Hypothalamus (tissue), 51 donors: ENCODE measurements at regions not wholly inside any gene's neighbourhood (a gene's known extent, or its start where the extent isn't known, plus 50 kb on each side); places are given as distances from the start of the nearest gene placed in this dataset.
A peak's percentile ranks its signal among the peaks of the same experiment; 100 is the strongest.
"Not testable (repeated sequence)": the region's sequence is repeated elsewhere in the genome, so short reads cannot be mapped to it uniquely, and the experiment has no call there.

Experiments
- DNase-seq, 51 donors: peaks; one replicate each; lab custom pipeline; 2025; lab: John Stamatoyannopoulos, UW

DNA sequence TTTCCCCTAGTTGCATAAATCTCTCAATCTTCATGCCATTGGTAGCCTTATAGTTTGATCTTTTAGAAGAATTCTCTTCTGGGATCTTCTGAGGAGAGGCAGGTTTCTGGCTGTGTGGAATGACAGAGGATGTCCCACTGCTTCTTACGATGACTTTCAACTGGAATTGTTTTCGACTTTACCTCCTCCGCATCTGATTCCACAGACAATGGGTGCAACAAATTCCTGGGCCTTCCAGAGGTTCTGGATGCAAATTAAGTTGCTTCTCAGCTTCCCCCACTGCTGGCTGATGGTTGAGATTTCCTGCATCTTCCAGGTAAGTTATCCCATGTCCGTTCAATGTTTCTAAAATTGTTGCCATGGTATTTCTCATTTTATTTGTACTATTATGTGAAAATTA lies 142.3 kb upstream of the TSC22D1 start:
- no peak for DNase-seq

DNA sequence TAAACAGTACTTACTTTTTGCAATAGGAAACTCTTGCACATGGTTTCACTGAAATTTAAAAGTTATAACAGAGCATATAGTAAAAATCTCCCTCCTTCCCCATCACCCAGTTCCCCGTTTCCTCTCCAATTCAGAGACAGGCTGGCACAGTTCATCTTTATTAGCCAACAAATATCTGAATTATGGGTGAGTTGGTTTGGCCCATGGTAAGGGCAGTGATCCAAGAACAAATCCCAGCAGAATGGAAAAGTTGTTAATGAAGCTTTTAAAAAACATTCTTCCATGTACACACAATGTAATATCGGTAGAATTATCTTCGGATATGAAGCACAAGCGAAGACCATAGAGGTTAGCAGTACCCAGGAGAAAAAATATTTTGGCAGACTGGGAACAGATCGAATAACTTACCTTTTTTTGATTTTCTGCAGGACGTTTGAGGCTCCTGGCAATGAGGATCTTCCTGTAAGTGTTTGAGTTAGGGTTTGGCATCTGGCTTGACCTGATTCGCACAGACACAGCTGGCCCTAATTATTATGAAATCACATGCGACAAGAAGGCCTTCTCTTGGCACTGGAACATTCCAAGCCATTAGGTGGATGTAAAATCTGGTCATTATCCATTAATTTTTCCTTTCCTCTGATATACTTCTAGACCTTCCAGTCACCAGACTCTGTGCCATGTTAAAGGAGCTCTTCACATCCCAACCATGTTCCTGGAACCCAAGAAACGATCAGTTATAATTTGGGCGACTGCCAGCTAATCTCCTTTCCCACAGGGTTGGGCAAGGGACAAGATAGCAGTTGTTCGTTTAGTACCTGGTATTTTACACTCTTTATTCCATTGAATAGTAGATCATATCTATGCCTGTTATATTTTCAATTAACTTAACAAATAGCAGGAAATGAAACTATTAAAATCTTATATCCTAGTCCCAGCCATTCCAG lies 139.4 kb upstream of the TSC22D1 start:
- DNase-seq: no peak

DNA sequence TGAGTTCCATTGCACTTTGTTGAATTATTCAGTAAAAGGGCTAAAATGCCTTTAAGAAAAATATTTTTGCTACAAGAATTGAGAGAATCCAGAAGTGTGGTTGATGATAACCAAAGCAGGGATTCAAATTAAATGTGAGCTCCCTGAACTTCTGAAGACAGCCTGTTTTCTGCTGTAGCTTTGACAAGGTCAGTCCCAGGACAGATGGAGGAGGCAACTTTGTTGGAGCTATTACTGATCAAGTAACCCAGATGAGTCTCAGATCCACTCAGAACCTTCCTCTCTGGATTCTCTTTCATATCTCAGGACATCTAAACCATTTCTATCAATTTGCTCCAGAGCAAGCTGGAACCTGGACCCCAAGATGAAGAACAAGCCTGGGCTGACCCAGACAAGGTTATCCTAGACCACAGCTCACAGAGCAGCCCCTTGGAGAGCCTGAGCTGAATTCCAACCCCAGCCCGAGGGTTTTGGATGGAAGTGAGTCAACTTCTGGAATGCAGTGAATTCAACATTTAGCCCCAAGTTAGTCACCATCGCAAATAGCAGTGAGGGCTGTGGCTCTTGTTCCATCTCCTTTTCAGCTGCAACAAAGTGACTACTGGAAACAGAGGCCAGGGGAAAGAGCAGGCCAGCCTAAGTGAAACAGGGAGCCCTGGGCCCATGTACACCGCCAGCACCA lies 137.8 kb upstream of the TSC22D1 start:
- DNase-seq: no peak

DNA sequence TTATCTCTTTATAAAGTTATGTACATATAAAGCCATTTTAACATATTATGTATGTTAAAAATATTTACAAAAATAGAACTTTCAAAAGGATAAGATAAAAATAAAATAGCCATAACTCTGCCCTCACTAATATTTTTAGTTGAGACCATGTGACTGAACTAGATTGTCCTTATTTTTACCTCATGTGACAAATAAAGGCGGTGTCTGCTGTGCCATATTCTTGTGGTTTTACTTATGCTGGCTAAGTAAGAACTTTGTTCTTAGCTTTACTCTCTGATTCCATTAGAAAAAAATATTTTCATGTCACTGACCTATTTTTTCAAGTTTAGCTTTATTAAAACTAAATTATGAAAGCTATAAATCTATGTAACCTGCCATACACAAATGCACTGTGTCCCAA lies 135.6 kb upstream of the TSC22D1 start:
- DNase-seq: no peak

DNA sequence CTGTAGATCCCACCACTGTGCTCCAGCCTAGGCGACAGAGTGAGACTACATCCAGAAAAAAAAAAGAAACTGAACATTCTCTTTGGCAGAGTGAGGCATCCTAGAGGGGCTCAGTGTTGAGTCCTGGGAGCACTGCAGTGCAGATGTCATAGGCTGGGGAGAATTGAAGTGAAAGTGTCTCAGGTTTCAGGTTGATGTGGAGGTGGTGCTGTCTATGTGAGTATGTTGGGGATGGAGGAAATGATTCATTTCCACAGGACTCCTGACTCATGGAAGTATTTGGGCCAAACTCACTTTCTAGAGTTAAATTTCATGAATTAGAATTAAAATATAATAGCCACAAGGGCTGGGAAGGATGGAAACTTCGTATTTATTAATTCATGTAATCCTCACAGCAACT lies 134.4 kb upstream of the TSC22D1 start:
- DNase-seq: no peak

DNA sequence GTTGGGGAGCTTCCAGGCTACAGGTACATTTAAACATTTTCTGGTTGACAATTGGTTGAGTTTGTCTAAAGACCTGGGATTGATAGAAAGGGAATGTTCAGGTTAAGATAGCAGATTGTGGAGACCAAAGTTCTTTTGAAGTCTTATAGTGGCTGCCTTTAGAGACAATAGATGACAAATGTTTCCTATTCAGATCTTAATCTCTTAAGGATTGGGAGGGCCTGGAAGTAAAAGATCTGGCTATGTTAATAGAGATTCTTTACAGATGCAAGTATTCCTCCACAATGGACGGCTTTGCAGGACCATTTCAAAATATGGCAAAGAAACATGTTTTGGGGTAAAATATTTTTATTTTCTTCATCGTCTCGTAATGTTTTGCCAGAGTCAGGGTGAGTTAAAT lies 128.7 kb upstream of the TSC22D1 start:
- not testable (repeated sequence) for DNase-seq

DNA sequence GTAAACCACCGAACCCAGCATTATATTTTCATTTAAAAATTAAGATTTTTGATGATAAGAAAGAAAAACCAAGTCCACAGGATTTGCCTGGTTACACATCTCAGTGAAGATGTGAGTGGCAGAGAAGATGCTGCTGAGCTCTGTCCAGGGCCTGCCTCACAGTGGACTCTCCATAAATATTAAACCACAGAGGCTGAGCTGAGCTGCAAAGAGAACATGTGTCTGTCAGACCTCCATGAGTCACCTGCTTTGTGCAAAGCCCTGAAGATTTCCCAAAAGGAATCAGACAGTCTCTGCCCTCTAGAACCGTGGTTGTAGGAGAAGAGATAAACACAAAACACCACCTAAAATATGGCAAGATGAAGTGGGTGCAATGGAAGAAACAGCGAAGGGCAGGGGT lies 127.2 kb upstream of the TSC22D1 start:
- DNase-seq: no peak

DNA sequence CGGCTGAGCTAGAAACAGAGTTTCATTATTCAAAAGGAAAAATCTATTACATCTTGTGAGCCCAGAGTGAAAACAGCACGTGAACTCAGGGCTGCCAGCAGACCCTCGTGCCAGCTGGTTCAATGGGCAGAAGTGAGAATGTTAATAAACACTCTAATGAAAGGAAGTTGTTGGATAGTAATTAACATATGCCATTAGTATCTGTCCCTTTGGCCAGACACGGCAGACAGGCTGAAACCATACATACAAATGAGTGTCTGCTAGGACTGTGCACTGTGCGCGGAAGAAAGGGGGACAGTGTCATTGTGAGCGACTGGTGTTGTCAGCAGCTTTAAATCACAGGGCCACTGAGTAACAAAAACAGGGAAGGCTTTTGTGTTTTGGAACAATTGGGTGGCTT lies 121.9 kb upstream of the TSC22D1 start:
- peak in 39 of 51 donors; percentile 2 to 73 (median 28) for DNase-seq

DNA sequence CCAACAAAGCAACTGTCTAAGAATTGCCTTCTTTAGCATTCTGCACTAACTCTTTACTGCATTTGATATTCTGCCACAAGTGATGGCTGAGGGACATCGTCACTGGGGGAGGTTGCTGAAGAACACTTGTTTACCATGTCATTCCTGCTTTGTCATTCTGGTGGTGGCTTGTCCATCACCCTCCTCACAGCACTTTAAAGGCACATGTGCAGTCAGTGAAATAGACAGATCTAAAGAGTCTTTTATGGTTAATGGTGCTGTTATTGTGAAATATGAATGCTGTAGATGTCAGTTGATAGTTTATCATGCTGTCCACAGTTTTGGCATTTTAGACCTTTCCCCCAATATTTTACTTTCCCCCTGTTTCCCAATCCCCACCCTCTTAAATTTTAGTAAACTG lies 120.9 kb upstream of the TSC22D1 start:
- DNase-seq: no peak

DNA sequence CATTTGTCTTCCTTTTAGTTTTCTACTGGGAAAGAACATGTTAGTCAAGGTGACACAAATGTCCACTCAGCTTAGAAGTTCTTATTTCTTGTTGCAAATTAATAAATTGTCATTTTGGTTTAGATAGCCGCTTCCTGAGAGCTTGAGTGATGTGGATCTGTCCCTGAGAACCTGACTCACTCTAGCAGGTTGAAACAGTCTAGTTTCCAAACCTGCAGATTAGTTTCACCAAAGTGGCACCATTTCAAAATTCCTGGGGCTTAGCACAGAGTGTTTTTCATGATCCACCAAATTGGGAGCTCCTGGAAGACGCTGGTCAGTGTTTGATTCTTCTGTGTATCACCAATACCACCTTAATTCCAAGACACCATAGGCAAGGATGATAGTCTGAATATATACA lies 119.4 kb upstream of the TSC22D1 start:
- no peak for DNase-seq

DNA sequence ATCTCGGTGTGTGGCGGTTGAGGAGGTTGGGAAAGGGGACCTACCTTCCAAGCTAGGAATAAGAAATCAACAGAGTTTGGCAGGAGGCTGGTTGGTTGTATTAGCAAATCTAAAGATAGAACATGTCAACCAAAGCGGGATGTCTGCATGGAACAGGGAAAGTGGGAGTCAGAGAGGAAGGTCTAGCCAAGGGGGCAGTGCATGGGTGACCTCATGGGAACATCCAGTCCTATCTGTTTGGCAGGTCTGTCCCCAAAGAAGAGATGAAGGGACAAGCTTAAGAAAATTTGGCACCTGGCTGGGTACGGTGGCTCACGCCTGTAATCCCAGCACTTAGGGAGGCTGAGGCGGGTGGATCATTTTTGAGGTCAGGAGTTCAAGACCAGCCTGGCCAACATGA lies 118.7 kb upstream of the TSC22D1 start:
- no peak for DNase-seq

DNA sequence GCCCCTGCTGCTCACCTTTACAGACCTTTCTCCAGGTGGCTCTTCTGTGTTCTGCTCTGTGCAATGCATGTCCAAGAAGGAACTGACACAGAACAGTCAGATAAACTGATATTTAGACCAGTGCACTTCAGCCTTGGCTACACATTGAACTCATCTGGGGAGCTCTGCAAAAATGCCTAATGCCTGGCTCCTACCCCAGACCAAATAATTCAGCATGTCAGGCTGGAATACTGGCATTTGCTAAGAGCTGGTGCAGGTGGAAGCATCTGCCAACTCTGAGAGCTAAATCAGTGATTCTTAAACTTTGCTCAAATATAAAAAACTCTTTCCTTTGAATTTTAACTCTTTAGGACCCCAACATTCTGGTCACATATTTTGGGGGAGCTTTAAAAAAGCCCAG lies 118.2 kb upstream of the TSC22D1 start:
- DNase-seq: no peak

DNA sequence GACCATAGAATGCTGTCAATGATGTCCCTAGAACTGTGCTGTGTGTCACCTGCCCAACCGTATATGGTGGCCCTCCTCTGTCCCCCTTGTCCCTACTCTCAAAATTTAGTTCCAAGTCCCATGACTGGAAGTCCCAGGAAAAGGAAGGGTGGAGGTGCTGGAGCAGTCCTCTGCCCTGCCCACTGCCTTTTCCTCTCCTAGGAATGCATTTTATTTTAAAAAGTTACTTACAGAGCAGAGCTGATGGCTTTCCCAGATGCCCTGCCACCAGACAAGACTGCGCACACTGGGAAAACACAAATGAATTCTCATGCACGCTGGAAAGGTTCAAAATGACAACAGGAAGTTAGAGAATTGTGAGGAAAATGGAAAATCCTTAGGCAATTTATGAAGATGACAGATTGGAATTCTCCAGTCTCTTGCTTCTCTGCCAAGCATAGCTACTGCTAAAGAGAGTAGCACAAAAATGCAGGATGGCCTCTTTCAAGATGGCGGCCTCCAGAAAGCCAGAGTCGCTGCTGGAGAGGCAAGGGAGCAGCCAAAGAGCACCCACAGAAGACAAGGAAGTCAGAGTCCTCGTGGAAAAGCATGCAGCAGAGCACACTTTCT lies 117.1 kb upstream of the TSC22D1 start:
- DNase-seq: no peak

DNA sequence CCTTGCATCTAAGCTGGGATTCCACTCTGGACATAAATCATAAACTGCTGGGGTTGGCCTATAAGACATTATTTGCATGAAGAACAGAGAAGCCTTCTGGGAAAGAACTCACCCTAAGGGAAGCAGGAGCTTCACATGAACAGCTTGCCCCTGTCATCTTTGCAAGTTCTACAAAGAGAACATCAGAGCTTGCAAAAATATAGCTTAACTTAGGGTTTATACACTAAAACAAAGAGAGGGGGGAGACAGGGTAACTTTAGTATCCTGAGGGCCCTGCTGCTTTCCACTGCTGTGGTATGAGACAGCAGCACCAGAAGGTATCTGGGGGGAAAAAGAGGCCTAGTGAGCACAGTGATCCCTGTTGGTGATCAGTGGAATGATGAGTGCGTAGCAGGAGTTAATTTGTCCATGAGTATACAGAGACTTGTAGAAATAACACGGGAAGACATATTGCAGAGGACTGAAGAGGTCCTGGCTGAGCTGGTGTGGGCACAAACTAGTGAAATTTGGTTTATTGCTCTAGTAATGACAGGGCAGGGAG lies 116.1 kb upstream of the TSC22D1 start:
- no peak for DNase-seq

DNA sequence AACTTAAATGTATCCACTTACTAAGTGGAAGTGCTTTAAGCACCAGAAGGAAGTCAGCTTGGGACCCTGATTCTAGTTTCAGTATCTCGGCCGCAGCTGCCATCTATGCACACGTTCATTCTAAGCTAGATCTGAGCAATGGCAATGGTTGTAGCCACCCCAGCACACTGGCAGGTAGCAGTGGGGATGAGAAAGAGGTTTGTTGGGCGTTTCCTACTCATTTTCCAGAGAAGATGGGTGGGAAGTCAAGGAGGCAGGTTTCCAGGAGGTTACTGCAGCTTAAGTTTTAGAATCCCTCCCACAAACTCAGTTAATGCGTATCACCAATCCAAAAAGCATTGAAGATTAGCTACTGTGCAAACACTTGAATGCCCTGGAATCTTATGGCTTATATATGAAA lies 114.2 kb upstream of the TSC22D1 start:
- DNase-seq: no peak

DNA sequence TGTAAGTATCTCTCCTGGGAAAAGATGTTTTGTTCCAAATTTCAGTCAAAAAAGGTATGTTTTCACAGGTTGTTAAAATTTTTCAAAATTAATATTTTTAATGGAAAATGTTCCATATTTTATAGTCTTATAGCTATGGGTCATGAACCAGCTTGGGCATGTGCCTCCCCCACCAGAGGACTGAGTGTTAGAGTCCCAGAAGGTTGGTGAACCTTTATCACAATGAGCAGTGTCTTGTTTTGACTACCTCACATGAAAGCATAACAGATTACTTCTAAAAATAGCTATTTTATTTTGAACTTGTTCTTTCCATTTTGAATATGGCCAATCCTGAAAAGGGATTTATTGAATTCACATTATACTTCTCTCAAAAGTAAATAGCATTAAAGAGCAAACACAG lies 112.5 kb upstream of the TSC22D1 start:
- no peak for DNase-seq

DNA sequence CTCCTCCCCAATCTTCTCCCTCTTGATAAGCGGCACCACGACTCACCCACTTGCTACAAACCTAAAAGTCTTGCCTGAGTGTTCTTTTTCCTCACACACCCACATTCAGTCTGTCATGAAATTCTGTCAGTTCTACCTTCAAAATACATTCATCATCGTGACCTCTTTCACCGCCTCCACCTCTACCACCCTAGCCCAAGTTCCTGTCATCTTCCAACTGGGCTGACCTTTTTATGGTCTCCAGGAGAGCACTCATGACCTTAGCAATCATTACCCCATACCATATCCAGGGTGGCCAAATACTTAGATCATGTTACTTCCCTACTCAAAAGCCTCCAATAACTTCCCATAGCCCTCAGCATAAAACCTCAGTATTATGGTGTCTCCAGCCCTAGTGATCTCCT lies 110.4 kb upstream of the TSC22D1 start:
- no peak for DNase-seq

DNA sequence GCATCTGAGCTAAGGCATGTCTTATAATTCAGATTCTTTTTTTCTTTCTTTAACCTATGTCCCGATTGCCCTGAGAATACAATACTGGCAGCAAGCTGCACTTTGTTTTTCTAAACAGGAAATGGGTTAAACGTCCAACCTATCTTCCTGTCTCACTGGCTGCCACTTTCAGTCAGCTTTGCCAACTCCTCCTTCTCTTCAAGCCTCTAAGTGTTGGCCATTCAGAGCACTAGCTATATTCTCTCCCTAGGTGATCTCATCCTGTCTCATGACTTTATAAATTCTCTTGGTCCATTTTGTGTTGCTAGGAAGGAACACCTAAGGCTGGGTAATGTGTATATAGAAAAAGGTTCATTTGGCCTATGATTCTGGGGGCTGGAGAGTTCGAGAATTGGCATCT lies 109.5 kb upstream of the TSC22D1 start:
- DNase-seq: no peak

DNA sequence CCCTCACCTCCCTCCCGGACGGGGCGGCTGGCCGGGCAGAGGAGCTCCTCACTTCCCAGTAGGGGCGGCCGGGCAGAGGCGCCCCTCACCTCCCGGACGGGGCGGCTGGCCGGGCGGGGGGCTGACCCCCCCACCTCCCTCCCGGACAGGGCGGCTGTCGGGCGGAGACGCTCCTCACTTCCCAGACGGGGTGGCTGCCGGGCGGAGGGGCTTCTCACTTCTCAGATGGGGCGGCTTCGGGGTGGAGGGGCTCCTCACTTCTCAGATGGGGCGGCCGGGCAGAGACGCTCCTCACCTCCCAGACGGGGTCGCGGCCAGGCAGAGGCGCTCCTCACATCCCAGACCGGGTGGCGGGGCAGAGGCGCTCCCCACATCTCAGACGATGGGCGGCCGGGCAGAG lies 106.3 kb upstream of the TSC22D1 start:
- DNase-seq: not testable (repeated sequence)

DNA sequence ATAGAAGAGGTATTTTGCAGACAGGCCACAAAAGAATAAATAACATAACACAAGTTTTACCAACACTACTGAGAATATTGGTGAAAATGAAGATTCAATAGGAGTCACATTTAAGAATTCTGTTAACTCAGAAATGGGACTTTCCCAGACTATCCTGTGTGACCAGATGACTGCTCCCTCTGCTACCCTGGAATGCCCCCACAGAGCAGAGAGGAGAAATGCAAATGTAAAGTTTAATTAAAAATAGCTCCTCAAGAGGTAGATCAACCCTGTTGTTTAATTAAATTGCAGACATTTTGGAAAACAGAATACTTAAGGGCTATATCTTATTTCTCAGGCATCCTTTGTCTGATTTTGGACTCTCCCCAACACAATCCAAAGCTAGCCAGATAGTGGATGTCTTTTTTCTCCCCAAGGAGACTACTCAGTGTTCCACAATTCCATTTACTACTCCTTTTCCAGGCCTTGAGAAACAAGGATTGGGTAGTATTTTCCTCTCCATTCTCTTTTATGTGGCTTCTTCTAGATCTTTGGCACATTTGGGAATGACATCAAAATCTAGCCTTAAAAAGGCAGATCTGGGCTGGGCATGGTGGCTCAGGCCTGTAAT lies 104.7 kb upstream of the TSC22D1 start:
- no peak for DNase-seq

DNA sequence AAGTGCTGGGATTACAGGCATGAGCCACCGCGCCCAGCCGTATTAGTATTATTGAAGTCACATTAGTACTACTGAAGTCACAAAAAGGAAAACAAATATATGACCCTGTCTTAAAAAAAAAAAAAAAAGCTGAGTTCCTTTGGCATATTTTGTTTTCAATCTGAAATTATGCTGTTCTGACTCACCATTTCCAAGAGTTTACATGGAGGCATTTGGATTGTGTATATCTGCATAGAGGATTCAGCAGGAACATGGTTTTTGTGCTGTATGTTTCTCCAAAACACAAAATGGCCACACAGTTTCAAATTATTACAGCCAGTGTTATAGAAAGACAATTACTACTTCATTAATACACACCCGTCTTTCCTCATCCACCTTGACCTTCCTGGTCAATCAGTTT lies 103.5 kb upstream of the TSC22D1 start:
- DNase-seq: no peak
